Uterus (tissue), 2 donors: ENCODE measurements at regions not wholly inside any gene's neighbourhood (a gene's known extent, or its start where the extent isn't known, plus 50 kb on each side); places are given as distances from the start of the nearest gene placed in this dataset.

Source experiments
- CTCF ChIP-seq, 4 experiments: fragments of 200-600 bp in 2 of 4; fragments of 450-650 bp in 2 of 4; sonication (generic) in 2 of 4; IDR thresholded peaks; one replicate each; pipeline ENCODE4 v1.5.1; 2016 to 2019; ENCODE audit warnings: antibody characterized with exemption in 4 of 4, mild to moderate bottlenecking in 2 of 4, moderate library complexity in 1 of 4
- POLR2A ChIP-seq, 2 donors: fragments of 450-650 bp; IDR thresholded peaks; one replicate each; pipeline ENCODE4 v1.6.1; 2016; ENCODE audit warnings: antibody characterized with exemption in 2 of 2, mild to moderate bottlenecking in 1 of 2, moderate library complexity in 1 of 2

- no peak for TF ChIP-seq CTCF (IDR thresholded peaks at IDR 0.05)
- TF ChIP-seq POLR2A (IDR thresholded peaks at IDR 0.05): no peak
These were observed 54.6 kb upstream of the ANO5 start for GRCh38 chr11:22138264-22138663.
